KMS-11 (cell line): ENCODE measurements at regions not wholly inside any gene's neighbourhood (a gene's known extent, or its start where the extent isn't known, plus 50 kb on each side); places are given as distances from the start of the nearest gene placed in this dataset.

Source experiments
- H2AFZ ChIP-seq: fragments of 200-600 bp; sonication (generic); 2 replicates; pipeline ENCODE4 v1.6.1; 2016; ENCODE audit warnings: antibody characterized with exemption, mixed run types, low read depth
- H3K27ac ChIP-seq: fragments of 200-600 bp; sonication (generic); 2 replicates; pipeline ENCODE4 v1.6.1; 2016; ENCODE audit warnings: mild to moderate bottlenecking, mixed run types
- H3K27me3 ChIP-seq: fragments of 200-600 bp; sonication (generic); 2 replicates; pipeline ENCODE4 v1.6.1; 2017; ENCODE audit warnings: mild to moderate bottlenecking, low read depth, mixed run types, moderate library complexity; ENCODE audit not compliant: insufficient read depth
- H3K36me3 ChIP-seq: fragments of 200-600 bp; sonication (generic); 2 replicates; pipeline ENCODE4 v1.6.1; 2017; ENCODE audit warnings: mild to moderate bottlenecking, mixed run types; ENCODE audit not compliant: insufficient read depth
- H3K4me1 ChIP-seq: fragments of 200-600 bp; sonication (generic); 2 replicates; pipeline ENCODE4 v1.6.1; 2016; ENCODE audit warnings: mild to moderate bottlenecking, low read depth, mixed run types; ENCODE audit not compliant: poor library complexity, severe bottlenecking
- H3K4me2 ChIP-seq: fragments of 200-600 bp; sonication (generic); 2 replicates; pipeline ENCODE4 v1.7.0; 2016; ENCODE audit warnings: mild to moderate bottlenecking, mixed run types
- H3K4me3 ChIP-seq: fragments of 200-600 bp; sonication (generic); IDR thresholded peaks from 2 replicates; pipeline ENCODE4 v1.6.1; 2017; ENCODE audit warnings: low read depth, low read length, mixed read lengths; ENCODE audit not compliant: insufficient read depth
- H3K79me2 ChIP-seq: fragments of 200-600 bp; sonication (generic); 2 replicates; pipeline ENCODE4 v1.6.1; 2016; ENCODE audit warnings: low read depth, mixed run types; ENCODE audit not compliant: insufficient read depth
- H3K9ac ChIP-seq: fragments of 200-600 bp; sonication (generic); 2 replicates; pipeline ENCODE4 v1.6.1; 2016; ENCODE audit warnings: mild to moderate bottlenecking, mixed run types
- H4K20me1 ChIP-seq: fragments of 200-600 bp; sonication (generic); 2 replicates; pipeline ENCODE4 v1.6.1; 2016; ENCODE audit warnings: mild to moderate bottlenecking, mixed run types; ENCODE audit not compliant: insufficient read depth
- TF ChIP-seq, protein P1 (sequence below): fragments of 200-600 bp; sonication (generic); conservative IDR thresholded peaks from 2 replicates; pipeline ENCODE4 v1.6.1; 2017; ENCODE audit warnings: low read depth, mild to moderate bottlenecking, antibody characterized with exemption, low read length, moderate library complexity, mixed read lengths

DNA sequence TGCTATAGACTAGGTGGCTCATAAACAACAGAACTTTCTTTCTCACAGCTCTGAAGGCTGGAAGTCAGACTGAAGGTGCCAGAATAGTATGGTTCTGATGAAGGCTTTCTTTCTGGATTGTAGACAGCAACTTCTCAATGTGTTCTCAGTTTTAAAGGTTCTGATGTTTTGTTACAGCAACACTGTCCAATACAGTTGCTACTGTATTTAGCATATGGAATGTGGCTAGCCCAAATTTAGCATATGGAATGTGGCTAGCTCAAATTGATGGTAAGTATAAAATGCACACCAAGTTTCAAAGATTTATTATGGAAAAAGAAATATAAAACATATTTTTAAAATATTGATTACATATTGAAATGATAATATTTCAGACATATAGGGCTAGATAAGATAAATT is 145.3 kb downstream of the MBL2 start:
- H3K27me3 ChIP-seq, result no peaks in the 10 kb centered on the region
- no peaks in the 10 kb centered on the region for H3K4me1 ChIP-seq
- no peak overlapping the region for H3K27ac ChIP-seq
- no peak overlapping the region for H3K4me2 ChIP-seq
- TF ChIP-seq, protein P1, sequence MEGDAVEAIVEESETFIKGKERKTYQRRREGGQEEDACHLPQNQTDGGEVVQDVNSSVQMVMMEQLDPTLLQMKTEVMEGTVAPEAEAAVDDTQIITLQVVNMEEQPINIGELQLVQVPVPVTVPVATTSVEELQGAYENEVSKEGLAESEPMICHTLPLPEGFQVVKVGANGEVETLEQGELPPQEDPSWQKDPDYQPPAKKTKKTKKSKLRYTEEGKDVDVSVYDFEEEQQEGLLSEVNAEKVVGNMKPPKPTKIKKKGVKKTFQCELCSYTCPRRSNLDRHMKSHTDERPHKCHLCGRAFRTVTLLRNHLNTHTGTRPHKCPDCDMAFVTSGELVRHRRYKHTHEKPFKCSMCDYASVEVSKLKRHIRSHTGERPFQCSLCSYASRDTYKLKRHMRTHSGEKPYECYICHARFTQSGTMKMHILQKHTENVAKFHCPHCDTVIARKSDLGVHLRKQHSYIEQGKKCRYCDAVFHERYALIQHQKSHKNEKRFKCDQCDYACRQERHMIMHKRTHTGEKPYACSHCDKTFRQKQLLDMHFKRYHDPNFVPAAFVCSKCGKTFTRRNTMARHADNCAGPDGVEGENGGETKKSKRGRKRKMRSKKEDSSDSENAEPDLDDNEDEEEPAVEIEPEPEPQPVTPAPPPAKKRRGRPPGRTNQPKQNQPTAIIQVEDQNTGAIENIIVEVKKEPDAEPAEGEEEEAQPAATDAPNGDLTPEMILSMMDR, result no peak
- H3K36me3 ChIP-seq, result no peaks in the 10 kb centered on the region
- H3K79me2 ChIP-seq, result no peaks in the 10 kb centered on the region
- H2AFZ ChIP-seq, result no peak overlapping the region
- H3K9ac ChIP-seq, result no peak overlapping the region
- H3K4me3 ChIP-seq, result no peak overlapping the region
- H4K20me1 ChIP-seq, result no peaks in the 10 kb centered on the region

DNA sequence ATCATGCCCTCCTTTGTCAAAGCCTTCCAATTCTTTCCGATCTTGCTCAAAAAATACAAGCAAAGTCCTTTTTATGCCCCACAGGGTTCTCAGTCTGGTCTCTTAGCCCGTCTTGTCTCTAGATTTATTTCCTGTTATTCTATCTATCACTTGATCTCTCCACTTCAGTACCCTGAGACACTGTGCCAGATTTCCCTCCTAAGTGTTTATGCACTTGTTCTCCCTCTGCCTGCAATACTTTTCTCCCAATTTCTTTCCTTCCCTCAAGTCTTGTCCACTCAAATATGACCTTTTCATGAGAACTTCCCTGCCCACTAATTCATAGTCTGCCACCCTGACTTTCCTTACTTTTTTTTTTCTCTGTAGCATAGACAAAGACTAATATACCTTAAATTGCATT is 141.4 kb downstream of the MBL2 start:
- H3K27me3 ChIP-seq, result no peaks in the 10 kb centered on the region
- H2AFZ ChIP-seq, result no peak overlapping the region
- no peak overlapping the region for H3K27ac ChIP-seq
- H3K79me2 ChIP-seq, result no peaks in the 10 kb centered on the region
- no peak overlapping the region for H3K4me3 ChIP-seq
- no peaks in the 10 kb centered on the region for H3K36me3 ChIP-seq
- no peaks in the 10 kb centered on the region for H4K20me1 ChIP-seq
- H3K9ac ChIP-seq, result no peak overlapping the region
- no peak overlapping the region for H3K4me2 ChIP-seq
- TF ChIP-seq, protein P1, result no peak
- no peaks in the 10 kb centered on the region for H3K4me1 ChIP-seq

DNA sequence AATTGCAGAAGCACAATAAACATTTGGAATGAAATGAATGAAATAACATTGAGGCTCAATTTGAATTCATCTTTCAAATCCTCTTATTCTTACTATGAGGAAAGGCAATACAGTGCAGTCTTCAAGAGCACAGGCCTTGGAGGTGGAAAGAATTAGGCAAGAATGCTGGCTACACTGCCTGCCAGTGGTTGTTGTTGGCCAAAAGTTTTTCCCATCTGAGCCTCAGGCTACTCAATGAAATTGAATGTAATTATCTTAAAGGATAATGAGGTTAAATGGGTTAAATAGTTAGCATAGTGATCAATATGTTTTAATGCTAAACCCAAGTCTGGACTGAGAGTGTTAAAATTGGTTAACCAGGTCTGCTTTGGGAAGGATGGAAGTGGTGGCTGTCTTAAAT is 140.9 kb downstream of the MBL2 start:
- Histone ChIP-seq H3K4me2 (no peak overlapping the region), H2AFZ (no peak overlapping the region), H3K27me3 (no peaks in the 10 kb centered on the region), H3K36me3 (no peaks in the 10 kb centered on the region), H4K20me1 (no peaks in the 10 kb centered on the region), H3K4me3 (no peak overlapping the region), H3K27ac (no peak overlapping the region), H3K4me1 (no peaks in the 10 kb centered on the region), H3K79me2 (no peaks in the 10 kb centered on the region), H3K9ac (no peak overlapping the region)
- TF ChIP-seq, protein P1, result no peak

DNA sequence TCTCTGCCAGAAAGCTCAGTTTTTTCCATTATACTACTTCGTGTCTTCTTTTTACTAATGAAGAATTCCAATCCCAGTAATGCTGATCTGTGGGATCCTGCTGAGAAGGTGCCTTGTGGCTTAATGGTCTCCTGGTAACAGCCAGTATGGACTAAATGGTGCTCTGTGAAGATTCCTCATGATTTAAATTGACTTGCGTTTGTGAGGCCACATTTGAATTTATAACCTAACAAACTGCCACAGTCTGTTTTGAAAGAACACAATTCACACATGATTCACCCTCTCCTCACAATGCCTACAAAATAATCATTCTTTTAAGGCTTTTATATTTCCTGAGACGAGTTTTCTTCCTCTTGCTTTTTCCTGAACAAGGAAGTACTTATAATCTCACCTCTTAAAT is 140.0 kb downstream of the MBL2 start:
- Histone ChIP-seq H3K4me1 (peaks cover 6% of the 10 kb centered on the region), H3K9ac (no peak overlapping the region), H3K36me3 (no peaks in the 10 kb centered on the region), H2AFZ (no peak overlapping the region), H3K27ac (no peak overlapping the region), H4K20me1 (no peaks in the 10 kb centered on the region), H3K4me3 (no peak overlapping the region), H3K4me2 (no peak overlapping the region), H3K27me3 (no peaks in the 10 kb centered on the region), H3K79me2 (no peaks in the 10 kb centered on the region)
- TF ChIP-seq, protein P1, result no peak

DNA sequence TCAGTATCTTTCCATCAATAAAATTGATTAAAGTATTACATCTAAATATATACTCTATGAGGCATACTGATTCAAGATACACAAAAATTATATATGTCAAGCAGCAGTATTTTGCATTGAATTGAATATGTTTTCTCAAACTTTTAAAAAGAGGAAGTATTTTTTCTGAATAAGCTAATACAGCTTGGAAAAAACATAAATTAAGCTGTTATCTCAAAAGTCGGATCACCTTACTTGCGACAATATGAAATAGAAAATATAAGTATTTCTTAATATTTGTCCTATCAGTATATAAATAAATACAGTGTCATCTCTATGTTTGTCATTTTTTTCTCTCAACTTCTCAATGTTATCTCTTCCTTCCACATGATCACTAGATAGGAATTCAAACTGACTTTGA is 139.3 kb downstream of the MBL2 start:
- Histone ChIP-seq H3K4me2 (no peak overlapping the region), H3K4me3 (no peak overlapping the region), H3K36me3 (no peaks in the 10 kb centered on the region), H3K79me2 (no peaks in the 10 kb centered on the region), H4K20me1 (no peaks in the 10 kb centered on the region), H2AFZ (no peak overlapping the region), H3K27ac (no peak overlapping the region), H3K4me1 (peaks cover 13% of the 10 kb centered on the region), H3K27me3 (no peaks in the 10 kb centered on the region), H3K9ac (no peak overlapping the region)
- TF ChIP-seq, protein P1, result no peak
